AG09309 (cell line): ENCODE measurements at regions not wholly inside any gene's neighbourhood (a gene's known extent, or its start where the extent isn't known, plus 50 kb on each side); places are given as distances from the start of the nearest gene placed in this dataset.

ENCODE experiments used
- DNase-seq: peaks from one replicate; pipeline ENCODE4 v3.0.0-alpha.2; 2010; ENCODE audit warnings: low read depth
- H3K4me3 ChIP-seq: 2 replicates; pipeline ENCODE4 v1.5.1; 2011; ENCODE audit warnings: mild to moderate bottlenecking, low read depth, low read length, moderate library complexity; ENCODE audit not compliant: control insufficient read depth
- TF ChIP-seq, protein P1 (sequence below): IDR thresholded peaks from 2 replicates; pipeline ENCODE4 v1.5.1; 2011; ENCODE audit warnings: mild to moderate bottlenecking, low read depth, low read length, inconsistent platforms; ENCODE audit not compliant: insufficient read depth, control insufficient read depth; ENCODE audit errors: missing control alignments

GRCh38 chr2:153347818-153348495 lies 130.6 kb downstream of the RPRM start:
- DNase-seq = no peak
- H3K4me3 ChIP-seq = no peak overlapping the region
- TF ChIP-seq, protein P1, sequence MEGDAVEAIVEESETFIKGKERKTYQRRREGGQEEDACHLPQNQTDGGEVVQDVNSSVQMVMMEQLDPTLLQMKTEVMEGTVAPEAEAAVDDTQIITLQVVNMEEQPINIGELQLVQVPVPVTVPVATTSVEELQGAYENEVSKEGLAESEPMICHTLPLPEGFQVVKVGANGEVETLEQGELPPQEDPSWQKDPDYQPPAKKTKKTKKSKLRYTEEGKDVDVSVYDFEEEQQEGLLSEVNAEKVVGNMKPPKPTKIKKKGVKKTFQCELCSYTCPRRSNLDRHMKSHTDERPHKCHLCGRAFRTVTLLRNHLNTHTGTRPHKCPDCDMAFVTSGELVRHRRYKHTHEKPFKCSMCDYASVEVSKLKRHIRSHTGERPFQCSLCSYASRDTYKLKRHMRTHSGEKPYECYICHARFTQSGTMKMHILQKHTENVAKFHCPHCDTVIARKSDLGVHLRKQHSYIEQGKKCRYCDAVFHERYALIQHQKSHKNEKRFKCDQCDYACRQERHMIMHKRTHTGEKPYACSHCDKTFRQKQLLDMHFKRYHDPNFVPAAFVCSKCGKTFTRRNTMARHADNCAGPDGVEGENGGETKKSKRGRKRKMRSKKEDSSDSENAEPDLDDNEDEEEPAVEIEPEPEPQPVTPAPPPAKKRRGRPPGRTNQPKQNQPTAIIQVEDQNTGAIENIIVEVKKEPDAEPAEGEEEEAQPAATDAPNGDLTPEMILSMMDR = no peak

DNA sequence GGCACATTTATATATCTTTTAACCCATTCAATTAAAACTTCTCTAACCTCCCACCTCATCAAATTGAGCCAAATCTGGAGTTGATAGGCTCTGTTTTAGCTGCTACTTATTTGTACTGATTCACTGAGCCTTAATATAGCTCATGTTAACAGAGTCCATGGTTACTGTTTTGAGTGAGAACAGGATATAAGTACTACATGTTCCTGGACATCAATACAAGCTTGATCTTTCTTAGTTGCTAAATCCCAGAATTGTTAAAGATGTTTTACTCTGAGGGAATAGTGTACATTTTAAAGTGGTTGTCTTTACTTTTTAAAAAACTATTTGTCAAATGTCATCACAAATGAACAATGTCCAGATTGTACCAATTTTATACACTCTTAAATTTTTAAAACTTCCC lies 157.7 kb downstream of the RPRM start:
- DNase-seq = no peak
- no peak overlapping the region for H3K4me3 ChIP-seq
- TF ChIP-seq, protein P1 = no peak

DNA sequence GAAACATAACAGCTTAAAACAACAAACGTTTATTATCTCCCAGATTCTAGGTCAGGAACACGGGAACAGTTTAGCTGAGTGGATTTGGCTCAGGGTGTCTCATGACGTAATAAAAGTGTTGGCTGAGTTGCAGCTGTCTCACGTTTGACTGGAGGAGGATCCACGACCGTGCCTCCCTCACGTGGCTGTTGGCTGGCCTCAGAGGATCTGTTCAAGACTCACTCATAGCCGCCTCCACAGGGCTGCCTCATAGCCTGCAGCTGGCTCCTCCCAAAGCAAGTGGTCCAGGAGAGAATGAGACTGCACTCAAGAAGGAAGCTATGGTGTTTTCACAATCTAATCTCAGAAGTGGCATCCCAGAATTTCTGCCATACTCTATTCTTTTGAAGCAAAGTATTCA lies 167.1 kb downstream of the RPRM start:
- TF ChIP-seq, protein P1 = no peak
- DNase-seq = no peak
- no peak overlapping the region for H3K4me3 ChIP-seq

DNA sequence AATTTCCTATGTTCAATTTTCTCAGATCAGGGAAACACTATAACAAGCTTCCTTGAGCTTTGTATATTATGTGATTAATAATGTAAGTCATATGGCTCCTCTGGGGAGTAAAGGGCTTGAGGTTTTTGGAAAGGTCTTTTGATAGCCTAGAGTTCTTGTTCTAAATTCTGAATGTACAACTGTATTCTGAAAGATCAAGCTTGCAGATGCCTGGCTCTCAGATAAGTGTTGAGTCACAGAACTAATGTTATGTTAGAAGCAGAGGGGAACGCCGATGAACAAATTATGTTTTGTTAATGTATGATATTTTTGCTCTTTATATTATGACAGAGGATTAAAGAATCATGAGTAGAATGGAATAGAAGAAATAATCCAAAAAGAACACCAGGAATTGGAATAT lies 170.1 kb downstream of the RPRM start:
- no peak for DNase-seq
- TF ChIP-seq, protein P1 = no peak
- H3K4me3 ChIP-seq = no peak overlapping the region

- no peak overlapping the region for H3K4me3 ChIP-seq
- TF ChIP-seq, protein P1 = no peak
- DNase-seq = no peak
Observed at GRCh38 chr2:153307223-153307622, 171.3 kb downstream of the RPRM start.

DNA sequence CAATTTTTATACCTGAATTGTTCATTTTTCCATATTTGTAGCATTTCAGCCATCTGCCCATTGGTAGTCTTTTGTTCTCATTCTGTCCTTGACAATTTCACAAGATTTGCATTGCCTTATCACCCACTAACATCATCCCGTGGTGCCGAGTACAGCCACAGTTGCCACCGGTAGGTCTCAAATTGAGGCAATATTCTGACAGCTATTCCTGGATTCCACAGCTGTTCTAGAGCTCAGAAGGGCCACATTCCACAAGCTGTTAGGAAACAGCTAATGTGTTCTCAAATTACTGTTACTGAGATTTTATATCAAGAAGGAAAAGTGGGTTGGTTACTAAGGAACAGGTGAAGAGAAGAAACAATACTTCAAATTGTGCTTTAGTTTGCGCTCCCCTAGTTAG lies 178.8 kb downstream of the RPRM start:
- no peak for DNase-seq
- TF ChIP-seq, protein P1 = no peak
- no peak overlapping the region for H3K4me3 ChIP-seq

DNA sequence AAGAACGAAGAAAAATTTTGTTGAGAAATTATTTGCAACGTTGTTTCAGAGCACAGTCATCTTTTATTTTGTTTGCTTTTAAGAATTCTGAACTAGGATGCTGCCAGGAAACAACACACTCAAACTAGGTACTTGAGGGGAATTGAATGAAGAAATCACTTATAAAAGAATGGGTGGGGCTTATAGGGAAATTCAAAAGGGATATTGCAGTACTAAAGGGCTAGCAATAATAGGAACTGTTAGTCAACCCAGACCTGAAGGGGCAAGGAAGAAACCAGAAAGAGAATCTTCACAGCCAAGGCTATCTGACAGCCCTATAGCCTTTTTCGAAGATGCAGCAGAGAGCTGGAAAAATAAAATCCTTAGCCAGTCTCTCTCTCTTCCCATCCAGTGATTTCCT lies 179.3 kb downstream of the RPRM start:
- TF ChIP-seq, protein P1 = no peak
- H3K4me3 ChIP-seq = no peak overlapping the region
- DNase-seq = no peak
